Breast epithelium (tissue), 4 donors: ENCODE measurements at regions not wholly inside any gene's neighbourhood (a gene's known extent, or its start where the extent isn't known, plus 50 kb on each side); places are given as distances from the start of the nearest gene placed in this dataset.
A peak's percentile ranks its signal among the peaks of the same experiment; 100 is the strongest.

Experiments used
- DNase-seq, 2 donors: peaks; one replicate each; pipeline ENCODE4 v3.0.0-alpha.2; 2019; ENCODE audit warnings: low spot score in 2 of 2
- H3K27ac ChIP-seq, 2 donors: fragments of 200-600 bp; sonication (generic) in 1 of 2; one replicate each; pipeline ENCODE4 v1.5.1; 2016 to 2019; ENCODE audit warnings: mild to moderate bottlenecking in 1 of 2
- H3K27me3 ChIP-seq, 2 donors: fragments of 200-600 bp; sonication (generic) in 1 of 2; one replicate each; pipeline versions ENCODE4 v1.5.1 to v1.6.0; 2017 to 2019; ENCODE audit warnings: control low read depth in 1 of 2, mild to moderate bottlenecking in 1 of 2
- H3K36me3 ChIP-seq: fragments of 200-600 bp; one replicate; pipeline ENCODE4 v1.5.1; 2019
- H3K4me1 ChIP-seq, 2 donors: fragments of 200-600 bp; sonication (generic); one replicate each; pipeline ENCODE4 v1.5.1; 2016 to 2019; ENCODE audit warnings: control low read depth in 1 of 2
- H3K4me3 ChIP-seq, 3 donors: fragments of 200-600 bp; sonication (generic); 1 replicate in 2 of 3; 2 replicates in 1 of 3; pipeline ENCODE4 v1.5.1; 2016 to 2019; ENCODE audit warnings: mild to moderate bottlenecking in 3 of 3, moderate library complexity in 2 of 3
- H3K9me3 ChIP-seq, 2 donors: fragments of 200-600 bp; sonication (generic) in 1 of 2; one replicate each; pipeline ENCODE4 v1.5.1; 2016 to 2019; ENCODE audit warnings: control low read depth in 1 of 2
- POLR2A ChIP-seq: fragments of 450-650 bp; IDR thresholded peaks from one replicate; pipeline ENCODE4 v1.6.1; 2016; ENCODE audit warnings: antibody characterized with exemption, mild to moderate bottlenecking, moderate library complexity
- POLR2AphosphoS5 ChIP-seq, 3 donors: sonication (generic); formaldehyde crosslinking; IDR thresholded peaks; one replicate each; pipeline ENCODE4 v1.6.1; 2017; ENCODE audit warnings: antibody characterized with exemption in 3 of 3
- intact Hi-C: fragments of 100-400 bp; cut with DNase I; formaldehyde crosslinking; loops from one replicate; pipeline ENCODE4 v1.15.1; 2023; ENCODE audit warnings: low total_unique reads
- TF ChIP-seq, protein P1 (sequence below), 3 donors: fragments of 450-650 bp; IDR thresholded peaks; one replicate each; pipeline ENCODE4 v1.5.1; 2016 to 2017; ENCODE audit warnings: antibody characterized with exemption in 3 of 3, mild to moderate bottlenecking in 3 of 3, moderate library complexity in 3 of 3

DNA sequence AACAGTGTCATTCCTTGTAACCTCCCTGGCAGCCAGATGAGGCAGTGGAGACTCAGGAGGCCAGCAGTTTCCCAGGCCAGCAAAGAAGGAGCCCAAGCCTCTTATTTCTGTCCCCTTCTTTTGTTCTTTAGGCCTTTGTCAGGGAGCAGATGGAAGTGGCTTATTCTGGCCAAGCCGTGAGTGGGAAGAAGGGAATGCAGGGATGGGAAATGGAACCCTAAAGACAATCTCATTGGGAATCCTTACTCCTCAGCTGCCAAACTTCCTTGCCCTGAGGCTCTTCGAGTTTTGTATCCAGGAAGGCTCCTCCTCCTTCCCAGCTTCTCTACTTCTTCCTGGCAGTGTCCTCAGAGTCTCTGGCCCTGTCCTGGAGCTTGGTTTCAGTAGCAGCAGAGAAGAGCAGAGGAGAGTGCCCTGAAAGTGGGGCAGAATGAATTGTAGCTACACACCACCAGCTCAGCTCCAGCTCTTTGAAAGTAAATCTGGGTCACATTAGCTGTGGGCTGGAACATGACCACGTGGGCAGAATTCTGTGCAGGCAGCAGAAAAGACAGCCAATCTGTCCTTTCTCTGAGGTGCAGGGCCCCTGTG, 63.9 kb downstream of the NDUFS5 start:
- DNase-seq = no peak
- Histone ChIP-seq H3K4me3 (no peak overlapping the region), H3K27me3 (no peaks in the 10 kb centered on the region), H3K4me1 (peaks cover 0 to 11% of the 10 kb centered on the region in 2 donors), H3K36me3 (no peaks in the 10 kb centered on the region), H3K9me3 (no peaks in the 10 kb centered on the region), H3K27ac (peak overlapping the region; percentile 22 to 91)
- TF ChIP-seq, protein P1, sequence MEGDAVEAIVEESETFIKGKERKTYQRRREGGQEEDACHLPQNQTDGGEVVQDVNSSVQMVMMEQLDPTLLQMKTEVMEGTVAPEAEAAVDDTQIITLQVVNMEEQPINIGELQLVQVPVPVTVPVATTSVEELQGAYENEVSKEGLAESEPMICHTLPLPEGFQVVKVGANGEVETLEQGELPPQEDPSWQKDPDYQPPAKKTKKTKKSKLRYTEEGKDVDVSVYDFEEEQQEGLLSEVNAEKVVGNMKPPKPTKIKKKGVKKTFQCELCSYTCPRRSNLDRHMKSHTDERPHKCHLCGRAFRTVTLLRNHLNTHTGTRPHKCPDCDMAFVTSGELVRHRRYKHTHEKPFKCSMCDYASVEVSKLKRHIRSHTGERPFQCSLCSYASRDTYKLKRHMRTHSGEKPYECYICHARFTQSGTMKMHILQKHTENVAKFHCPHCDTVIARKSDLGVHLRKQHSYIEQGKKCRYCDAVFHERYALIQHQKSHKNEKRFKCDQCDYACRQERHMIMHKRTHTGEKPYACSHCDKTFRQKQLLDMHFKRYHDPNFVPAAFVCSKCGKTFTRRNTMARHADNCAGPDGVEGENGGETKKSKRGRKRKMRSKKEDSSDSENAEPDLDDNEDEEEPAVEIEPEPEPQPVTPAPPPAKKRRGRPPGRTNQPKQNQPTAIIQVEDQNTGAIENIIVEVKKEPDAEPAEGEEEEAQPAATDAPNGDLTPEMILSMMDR (IDR thresholded peaks at IDR 0.05) = no peak
- TF ChIP-seq POLR2A (no peak), POLR2AphosphoS5 (IDR thresholded peaks at IDR 0.05) (no peak)
- intact Hi-C loops = no loop called here

DNA sequence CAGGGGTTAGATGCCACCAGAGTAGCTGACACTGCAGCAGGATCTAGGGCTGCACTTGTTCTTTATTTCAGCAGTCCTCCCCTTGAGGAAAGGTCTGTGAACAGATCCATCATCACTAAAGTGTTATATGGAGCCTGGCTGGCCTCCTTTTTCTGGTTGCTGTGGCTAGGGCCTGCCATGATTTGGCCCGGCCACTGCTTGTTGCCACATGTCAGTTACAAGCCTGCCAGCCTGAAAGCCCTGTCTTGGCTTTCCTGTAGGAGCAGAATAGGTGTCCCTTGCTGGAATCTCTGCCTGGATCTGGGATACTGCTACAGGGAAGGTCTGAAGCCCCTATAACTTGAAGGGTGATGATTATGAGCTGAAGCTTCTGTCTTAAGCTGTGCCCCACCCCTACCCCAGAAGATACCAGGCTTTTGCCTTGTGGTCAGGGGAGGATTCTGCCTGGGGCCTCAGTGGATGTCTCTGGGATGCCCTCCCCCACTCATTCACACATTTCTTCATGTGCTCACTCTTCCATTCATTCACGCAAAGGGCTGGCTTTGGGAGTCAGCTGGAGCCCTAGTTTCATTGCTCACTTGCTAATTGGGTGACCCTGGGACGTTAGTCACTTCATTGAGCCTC, 64.7 kb downstream of the NDUFS5 start:
- Histone ChIP-seq H3K36me3 (no peaks in the 10 kb centered on the region), H3K4me1 (peaks cover 0 to 11% of the 10 kb centered on the region in 2 donors), H3K27ac (peak overlapping the region; percentile 2 to 91), H3K4me3 (no peak overlapping the region), H3K9me3 (no peaks in the 10 kb centered on the region), H3K27me3 (no peaks in the 10 kb centered on the region)
- DNase-seq = no peak
- TF ChIP-seq POLR2A (no peak), POLR2AphosphoS5 (IDR thresholded peaks at IDR 0.05) (no peak)
- TF ChIP-seq, protein P1 (IDR thresholded peaks at IDR 0.05) = no peak
- intact Hi-C loops = no loop called here

DNA sequence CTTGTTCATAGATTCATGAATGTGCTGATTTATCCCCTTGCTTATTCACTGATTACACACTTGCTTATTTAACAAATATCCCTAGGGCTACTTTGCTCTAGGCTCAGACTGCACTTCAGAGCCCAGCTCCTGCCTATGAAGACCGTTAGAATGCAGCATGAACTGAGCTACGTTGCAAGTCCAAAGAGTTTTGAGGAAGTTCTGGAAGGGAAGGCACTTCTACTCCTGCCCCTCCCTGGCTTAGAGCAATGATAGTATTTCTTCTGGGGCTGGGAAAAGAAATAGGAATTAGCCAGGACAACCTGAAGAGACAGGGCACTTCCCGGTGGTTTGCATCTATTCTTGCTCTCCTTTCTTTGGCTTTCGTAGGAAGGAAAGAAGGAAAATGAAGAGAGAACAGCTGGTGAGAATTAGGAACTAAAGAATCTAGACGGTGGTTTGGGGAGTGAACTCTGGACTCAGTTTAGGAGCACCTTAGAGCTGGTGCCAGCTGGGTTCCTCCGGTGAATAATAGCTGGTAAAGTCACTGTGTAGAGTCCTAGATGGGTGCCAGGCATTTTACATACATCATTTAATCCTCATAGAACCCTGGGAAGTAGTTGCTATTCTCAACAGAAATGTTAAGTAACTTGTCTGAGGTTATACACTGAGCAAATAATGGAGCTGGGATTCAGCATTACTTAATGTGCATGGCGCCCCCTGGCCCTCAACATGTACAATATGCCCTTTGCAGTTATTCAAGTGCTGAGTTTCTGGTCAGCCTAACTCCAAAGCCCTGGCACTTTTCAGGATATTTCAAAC, 65.9 kb downstream of the NDUFS5 start:
- H3K27me3 ChIP-seq = no peaks in the 10 kb centered on the region
- no peaks in the 10 kb centered on the region for H3K36me3 ChIP-seq
- H3K4me1 ChIP-seq = peaks cover 0 to 11% of the 10 kb centered on the region in 2 donors
- H3K4me3 ChIP-seq = no peak overlapping the region
- intact Hi-C loops = no loop called here
- no peaks in the 10 kb centered on the region for H3K9me3 ChIP-seq
- TF ChIP-seq POLR2A (no peak), POLR2AphosphoS5 (IDR thresholded peaks at IDR 0.05) (no peak)
- TF ChIP-seq, protein P1 (IDR thresholded peaks at IDR 0.05) = peak; percentile 24 to 55 (median 48)
- H3K27ac ChIP-seq = no peak overlapping the region
- peak; percentile 40 to 73 for DNase-seq

DNA sequence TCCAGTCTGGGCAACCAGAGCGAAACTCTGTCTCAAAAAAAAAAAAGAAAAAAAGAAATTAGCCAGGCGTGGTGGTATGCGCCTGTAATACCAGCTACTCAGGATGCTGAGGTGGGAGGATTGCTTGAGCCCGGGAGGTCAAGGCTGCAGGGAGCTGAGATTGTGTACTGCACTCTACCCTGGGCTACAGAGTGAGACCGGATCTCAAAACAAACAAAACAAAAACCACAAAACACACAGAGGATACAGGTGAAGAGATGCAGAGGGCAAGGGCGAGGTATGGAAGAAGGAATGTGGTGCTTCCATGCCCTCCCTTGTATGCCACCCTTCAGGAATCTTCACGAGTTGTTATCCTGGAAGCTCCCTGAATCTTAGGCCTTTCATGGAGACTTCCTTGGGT, 68.5 kb downstream of the NDUFS5 start:
- no peak for DNase-seq
- intact Hi-C loops = no loop called here
- no peak overlapping the region for H3K27ac ChIP-seq
- no peak for TF ChIP-seq POLR2A
- no peak for TF ChIP-seq POLR2AphosphoS5 (IDR thresholded peaks at IDR 0.05)
- TF ChIP-seq, protein P1 (IDR thresholded peaks at IDR 0.05) = no peak
- no peak overlapping the region for H3K4me3 ChIP-seq
- peaks cover 0 to 10% of the 10 kb centered on the region in 2 donors for H3K4me1 ChIP-seq
- no peaks in the 10 kb centered on the region for H3K27me3 ChIP-seq
- H3K36me3 ChIP-seq = no peaks in the 10 kb centered on the region
- no peaks in the 10 kb centered on the region for H3K9me3 ChIP-seq
